ENCODE measurements at regions not wholly inside any gene's neighbourhood (a gene's known extent, or its start where the extent isn't known, plus 50 kb on each side); places are given as distances from the start of the nearest gene placed in this dataset.

GRCh38 chr11:91365986-91366585 lies 858.5 kb upstream of the FAT3 start:
- Histone ChIP-seq H3K4me1 (ENCODE audit: control insufficient read depth in 1 of 2, insufficient read depth in 2 of 2, low read depth in 1 of 2, low read length in 1 of 2) (no peaks in the 10 kb centered on the region), H4K20me1 (ENCODE audit: insufficient read depth) (no peaks in the 10 kb centered on the region), H2AFZ (ENCODE audit: low read depth) (no peak overlapping the region), H3K4me3 (ENCODE audit: low read depth in 2 of 2, low read length in 1 of 2) (no peak overlapping the region), H3K27me3 (ENCODE audit: insufficient read depth) (no peaks in the 10 kb centered on the region), H3K4me2 (no peak overlapping the region), H3K9me2 (no peaks in the 10 kb centered on the region), H3F3A (replicated peaks; ENCODE audit: insufficient read depth) (no peaks in the 10 kb centered on the region), H3K36me3 (replicated peaks in 1 of 2; ENCODE audit: control insufficient read depth in 1 of 2, insufficient read depth in 2 of 2, low read length in 1 of 2) (no peaks in the 10 kb centered on the region), H3K79me2 (ENCODE audit: insufficient read depth) (no peaks in the 10 kb centered on the region), H3K9ac (no peak overlapping the region), H3K27ac (ENCODE audit: low read depth in 2 of 2, low read length in 1 of 2) (no peak overlapping the region), H3K9me3 (no peaks in the 10 kb centered on the region)
- no peak for TF ChIP-seq RFX5 (IDR thresholded peaks at IDR 0.05; ENCODE audit: low read length)
- TF ChIP-seq NRF1 (IDR thresholded peaks at IDR 0.05; ENCODE audit: low read depth, low read length), result no peak
- no peak for TF ChIP-seq REST (IDR thresholded peaks at IDR 0.05; ENCODE audit: low read depth, low read length)
- TF ChIP-seq ZBTB33 (IDR thresholded peaks at IDR 0.05; ENCODE audit: borderline replicate concordance, low read depth), result no peak
- TF ChIP-seq CHD2 (IDR thresholded peaks at IDR 0.05; ENCODE audit: low read length, partially characterized antibody), result no peak
- TF ChIP-seq NFIC (IDR thresholded peaks at IDR 0.05; ENCODE audit: borderline replicate concordance), result no peak
- no peak for TF ChIP-seq RCOR1 (IDR thresholded peaks at IDR 0.05; ENCODE audit: low read length)
- TF ChIP-seq SMC3 (IDR thresholded peaks at IDR 0.05; ENCODE audit: low read depth, low read length), result no peak
- TF ChIP-seq IRF3 (IDR thresholded peaks at IDR 0.05; ENCODE audit: low read depth, low read length), result no peak
- TF ChIP-seq POLR2AphosphoS5 (IDR thresholded peaks at IDR 0.05; ENCODE audit: low read depth, low read length), result no peak
- TF ChIP-seq RXRA (IDR thresholded peaks at IDR 0.05; ENCODE audit: borderline replicate concordance, low read depth), result no peak
- no peak for TF ChIP-seq SIN3A (IDR thresholded peaks at IDR 0.05; ENCODE audit: borderline replicate concordance, low read depth, low read length)
- no peak for TF ChIP-seq GABPA (IDR thresholded peaks at IDR 0.05; ENCODE audit: low read depth)
- no peak for TF ChIP-seq JUND (IDR thresholded peaks at IDR 0.05)
- TF ChIP-seq FOXJ3 (CRISPR knock-in tag; IDR thresholded peaks at IDR 0.05), result no peak
- no peak for TF ChIP-seq EP300 (IDR thresholded peaks at IDR 0.05; ENCODE audit: borderline replicate concordance in 1 of 2, low read depth in 1 of 2, low read length in 1 of 2)
- no peak for TF ChIP-seq MAX (IDR thresholded peaks at IDR 0.05; ENCODE audit: low read depth)
- no peak for TF ChIP-seq YY1 (IDR thresholded peaks at IDR 0.05; ENCODE audit: low read depth)
- no peak for TF ChIP-seq TCF12 (IDR thresholded peaks at IDR 0.05)
- POLR2A ChIA-PET, result no interaction called here
- 53% methylated on average over 7 of the region's 7 CpGs for WGBS (ENCODE audit: low lambda C conversion rate)
- CTCF ChIA-PET, result interaction anchor here (1.1 to 1.2 kb wide), 2 partner anchors 9 to 13 kb away, joined by 3 to 4 read pairs; no protein-coding TSS in a partner anchor
- DNase-seq, result no peak

All from SK-N-SH (cell line).